VCaP (cell line): ENCODE measurements at regions not wholly inside any gene's neighbourhood (a gene's known extent, or its start where the extent isn't known, plus 50 kb on each side); places are given as distances from the start of the nearest gene placed in this dataset.

Experiments used
- H3K27ac ChIP-seq: fragments of 450-650 bp; 2 replicates; pipeline ENCODE4 v1.5.1; 2017
- TF ChIP-seq, protein P1 (sequence below): fragments of 450-650 bp; conservative IDR thresholded peaks from 2 replicates; pipeline ENCODE4 v1.5.1; 2017; ENCODE audit warnings: mild to moderate bottlenecking, moderate library complexity

DNA sequence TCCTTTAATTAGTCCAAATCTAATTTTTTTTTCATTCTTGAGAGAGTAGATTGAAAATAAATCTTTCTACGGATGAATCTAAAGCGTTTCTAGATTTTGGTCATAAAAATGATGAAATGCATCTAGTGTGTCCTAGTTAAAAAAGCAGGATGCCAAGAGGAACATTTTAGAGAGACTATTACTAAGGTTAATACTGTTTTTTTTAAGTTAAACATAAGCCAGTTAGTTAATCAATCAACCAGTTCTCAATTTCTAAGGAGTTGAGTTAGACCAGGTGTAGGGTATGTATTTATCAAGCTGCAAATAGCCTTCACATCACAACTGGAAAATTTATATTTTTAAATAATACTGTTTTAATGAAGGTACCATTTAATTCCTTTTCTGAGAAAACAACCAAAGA, 679.5 kb upstream of the IGFBP7 start:
- H3K27ac ChIP-seq = no peak overlapping the region
- TF ChIP-seq, protein P1, sequence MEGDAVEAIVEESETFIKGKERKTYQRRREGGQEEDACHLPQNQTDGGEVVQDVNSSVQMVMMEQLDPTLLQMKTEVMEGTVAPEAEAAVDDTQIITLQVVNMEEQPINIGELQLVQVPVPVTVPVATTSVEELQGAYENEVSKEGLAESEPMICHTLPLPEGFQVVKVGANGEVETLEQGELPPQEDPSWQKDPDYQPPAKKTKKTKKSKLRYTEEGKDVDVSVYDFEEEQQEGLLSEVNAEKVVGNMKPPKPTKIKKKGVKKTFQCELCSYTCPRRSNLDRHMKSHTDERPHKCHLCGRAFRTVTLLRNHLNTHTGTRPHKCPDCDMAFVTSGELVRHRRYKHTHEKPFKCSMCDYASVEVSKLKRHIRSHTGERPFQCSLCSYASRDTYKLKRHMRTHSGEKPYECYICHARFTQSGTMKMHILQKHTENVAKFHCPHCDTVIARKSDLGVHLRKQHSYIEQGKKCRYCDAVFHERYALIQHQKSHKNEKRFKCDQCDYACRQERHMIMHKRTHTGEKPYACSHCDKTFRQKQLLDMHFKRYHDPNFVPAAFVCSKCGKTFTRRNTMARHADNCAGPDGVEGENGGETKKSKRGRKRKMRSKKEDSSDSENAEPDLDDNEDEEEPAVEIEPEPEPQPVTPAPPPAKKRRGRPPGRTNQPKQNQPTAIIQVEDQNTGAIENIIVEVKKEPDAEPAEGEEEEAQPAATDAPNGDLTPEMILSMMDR = no peak

DNA sequence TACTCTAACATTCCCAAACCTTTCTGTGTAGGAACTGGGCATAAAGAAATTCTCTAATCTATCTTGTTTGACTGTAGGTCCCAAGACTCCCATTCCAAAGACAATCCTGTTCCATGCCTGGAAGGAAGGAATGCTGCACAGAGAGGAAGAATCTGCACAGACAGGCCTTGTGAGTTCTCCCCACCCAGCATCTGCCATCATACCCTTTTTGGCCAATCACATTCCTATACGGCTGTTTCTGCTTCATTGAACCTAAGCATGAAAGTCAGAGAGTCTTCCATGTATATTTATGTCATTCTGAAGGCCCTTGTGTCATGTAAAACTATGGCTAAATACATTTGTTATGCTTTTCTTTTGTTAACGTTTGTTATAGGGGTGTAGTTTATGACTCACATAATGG, 667.7 kb upstream of the IGFBP7 start:
- TF ChIP-seq, protein P1 = no peak
- H3K27ac ChIP-seq = no peak overlapping the region

DNA sequence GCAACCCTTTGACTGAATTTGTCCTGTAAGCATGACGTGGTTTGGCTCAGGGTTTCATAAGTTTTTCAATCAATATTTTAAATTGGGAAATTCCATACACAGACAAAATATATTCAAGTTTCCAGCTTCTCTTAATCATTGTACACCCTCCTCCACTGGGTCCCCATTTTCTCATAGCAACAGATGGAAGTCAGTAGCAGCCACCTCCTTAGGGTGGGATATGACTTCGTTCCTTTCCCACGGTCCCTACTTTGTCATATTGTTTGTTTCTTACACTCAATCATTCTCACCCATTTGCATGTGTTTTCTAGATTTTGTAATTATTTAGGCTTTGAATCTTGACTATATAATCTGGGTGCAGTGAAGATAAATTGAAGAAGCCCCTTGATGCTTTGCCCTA, 664.5 kb upstream of the IGFBP7 start:
- TF ChIP-seq, protein P1 = no peak
- H3K27ac ChIP-seq = no peak overlapping the region

DNA sequence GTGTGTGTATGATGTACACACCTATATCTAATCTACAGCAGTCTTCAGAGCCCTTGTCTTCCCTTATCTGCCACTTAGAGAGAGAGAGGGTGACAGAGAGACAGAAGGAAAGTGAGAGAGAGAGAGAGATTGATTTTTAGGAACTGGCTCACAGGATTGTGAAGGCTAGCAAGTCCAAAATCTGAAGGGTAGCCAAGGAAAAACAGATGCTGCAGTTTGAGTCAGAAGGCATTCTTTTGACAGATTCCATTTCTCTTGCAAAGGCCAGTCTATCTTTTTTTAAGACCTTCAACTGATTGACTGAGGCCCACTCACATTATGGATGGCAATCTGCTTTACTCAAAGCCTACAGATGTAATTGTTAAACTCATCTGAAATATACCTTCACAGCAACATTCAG, 664.0 kb upstream of the IGFBP7 start:
- TF ChIP-seq, protein P1 = no peak
- H3K27ac ChIP-seq = no peak overlapping the region

DNA sequence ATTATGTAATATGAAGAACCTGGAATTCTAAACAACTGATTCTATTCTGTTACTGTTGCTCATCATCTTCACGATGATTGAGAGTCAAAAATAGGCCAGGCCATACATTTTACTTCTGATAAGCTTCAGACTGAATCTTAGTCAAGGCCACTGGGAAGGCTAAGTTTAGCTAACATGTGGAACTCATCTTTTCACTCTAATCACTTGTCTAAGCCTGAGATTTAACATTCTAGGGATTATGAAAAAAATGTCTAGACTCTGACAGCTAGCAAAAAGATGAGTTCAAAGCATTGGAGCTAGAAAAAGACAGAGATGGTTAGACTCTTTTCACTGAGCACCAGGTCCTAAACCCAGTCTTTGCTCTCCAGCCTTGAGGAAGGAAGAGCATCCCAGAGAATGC, 656.2 kb upstream of the IGFBP7 start:
- H3K27ac ChIP-seq = no peak overlapping the region
- TF ChIP-seq, protein P1 = no peak

DNA sequence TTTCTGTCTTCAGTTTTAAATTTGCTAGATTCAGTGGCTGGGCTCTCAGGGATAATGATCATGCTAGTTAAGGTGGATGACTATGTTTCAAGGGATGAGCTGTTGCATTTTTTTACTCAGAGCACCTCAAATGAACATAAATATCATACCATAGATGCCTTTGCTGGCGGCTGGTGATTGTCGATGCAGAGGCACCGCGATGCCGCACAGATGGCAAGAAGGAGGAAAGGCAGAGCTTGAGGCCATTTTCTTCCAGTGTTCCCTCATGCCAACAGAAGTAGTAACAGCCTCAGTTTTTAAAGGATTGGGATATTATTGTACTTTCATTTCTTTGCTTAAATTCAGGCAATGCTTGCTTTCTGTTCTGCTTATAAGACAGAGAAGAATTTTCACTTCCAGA, 654.7 kb upstream of the IGFBP7 start:
- TF ChIP-seq, protein P1 = no peak
- H3K27ac ChIP-seq = no peak overlapping the region

DNA sequence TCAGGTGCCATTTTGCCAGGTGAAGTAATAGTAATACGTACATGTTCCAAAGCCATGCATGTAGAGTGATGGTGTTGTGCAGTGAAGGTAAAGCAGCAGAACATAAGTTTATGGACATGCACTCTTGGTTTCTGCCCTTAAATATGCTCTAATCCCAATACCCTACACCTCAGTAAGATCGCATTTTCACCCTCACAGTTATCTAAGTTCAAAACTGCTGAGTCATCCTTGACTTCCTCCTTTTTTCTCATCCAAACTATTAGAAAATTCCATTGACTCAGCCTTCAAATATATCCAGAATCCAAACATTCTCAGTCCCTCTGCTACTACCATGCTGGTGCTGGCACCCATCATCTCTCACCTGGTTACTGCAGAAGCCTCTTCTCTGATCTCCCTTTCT, 652.9 kb upstream of the IGFBP7 start:
- TF ChIP-seq, protein P1 = no peak
- H3K27ac ChIP-seq = no peak overlapping the region

DNA sequence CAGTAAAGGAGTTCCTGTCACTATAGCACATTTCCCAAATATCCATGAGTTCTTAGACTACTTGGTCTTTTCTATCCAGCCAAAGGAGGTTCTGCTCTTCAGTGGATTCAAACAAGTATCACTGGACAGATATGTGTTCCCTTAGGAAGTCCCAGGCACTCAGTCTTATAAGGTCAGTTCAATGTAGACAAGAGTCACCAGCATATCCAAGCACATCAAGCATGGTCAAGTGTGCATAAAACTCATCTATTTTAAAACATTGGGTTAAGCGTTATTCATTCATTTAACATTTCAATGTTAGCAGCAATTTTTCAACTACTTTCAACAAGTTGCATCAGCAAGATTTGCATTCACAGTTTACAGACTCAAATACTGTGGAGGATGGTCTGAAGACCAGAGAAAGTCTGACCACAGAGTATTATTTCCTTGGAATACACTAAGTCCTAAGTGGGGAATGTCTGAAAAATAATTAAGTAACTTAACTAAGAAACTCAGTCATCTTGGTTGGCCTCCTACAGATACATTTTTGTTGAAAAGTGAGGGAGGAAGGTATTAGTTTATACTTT, 630.5 kb upstream of the IGFBP7 start:
- TF ChIP-seq, protein P1 = no peak
- no peak overlapping the region for H3K27ac ChIP-seq
